Hematopoietic multipotent progenitor cell treated with erythropoietin and hydrocortisone succinate and interleukin-3 and kit ligand, for 15 days (in vitro differentiated cells): ENCODE measurements at regions not wholly inside any gene's neighbourhood (a gene's known extent, or its start where the extent isn't known, plus 50 kb on each side); places are given as distances from the start of the nearest gene placed in this dataset.
"Not testable (repeated sequence)": the region's sequence is repeated elsewhere in the genome, so short reads cannot be mapped to it uniquely, and the experiment has no call there.

Source experiments
- DNase-seq: peaks from one replicate; pipeline ENCODE4 v3.0.0-alpha.2; 2015; ENCODE audit warnings: low spot score

DNA sequence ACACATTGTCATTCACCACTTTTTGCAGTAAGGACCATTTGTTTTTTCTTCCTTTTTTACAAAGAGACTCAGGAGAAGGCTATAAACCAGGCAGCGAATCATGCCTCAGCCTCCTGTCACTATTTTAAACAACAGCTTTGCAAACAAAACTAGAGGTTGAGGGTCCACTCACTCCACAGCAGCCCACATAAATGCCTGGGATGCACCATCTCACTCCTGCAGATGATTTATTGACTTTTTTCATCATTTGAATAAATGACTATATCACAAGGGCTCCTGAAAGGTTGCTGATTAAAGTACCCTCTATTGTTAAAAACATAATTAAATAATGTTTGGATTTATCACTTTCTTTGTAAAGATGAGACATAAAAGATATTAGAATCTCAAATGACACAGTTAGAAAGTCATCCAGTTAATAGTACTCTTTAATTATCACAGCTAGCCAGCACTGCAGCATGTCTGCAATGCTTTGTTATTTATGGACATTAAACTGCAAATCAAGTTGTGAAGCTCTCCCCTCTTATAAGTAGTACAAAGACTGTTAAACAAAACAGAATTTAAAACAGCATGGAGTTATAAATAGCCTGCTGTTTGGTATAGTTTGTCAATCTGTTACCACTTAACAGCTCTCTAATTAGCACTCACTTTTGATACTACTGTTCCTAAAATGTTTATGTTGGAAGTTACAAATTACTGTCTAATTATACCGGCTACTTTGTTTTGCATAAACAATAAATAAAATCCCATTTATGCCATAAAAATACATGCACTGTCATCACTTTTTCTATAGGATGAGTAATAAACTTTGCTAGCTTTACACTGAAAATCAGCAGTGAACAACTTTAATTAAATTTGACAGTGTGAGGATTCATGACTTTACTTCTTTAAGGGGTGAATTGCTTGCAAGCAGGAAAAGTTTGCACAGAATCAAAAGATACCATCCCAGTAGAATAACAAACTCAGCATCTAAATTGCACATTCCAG, 853.2 kb downstream of the UQCRFS1 start:
- DNase-seq: no peak

DNA sequence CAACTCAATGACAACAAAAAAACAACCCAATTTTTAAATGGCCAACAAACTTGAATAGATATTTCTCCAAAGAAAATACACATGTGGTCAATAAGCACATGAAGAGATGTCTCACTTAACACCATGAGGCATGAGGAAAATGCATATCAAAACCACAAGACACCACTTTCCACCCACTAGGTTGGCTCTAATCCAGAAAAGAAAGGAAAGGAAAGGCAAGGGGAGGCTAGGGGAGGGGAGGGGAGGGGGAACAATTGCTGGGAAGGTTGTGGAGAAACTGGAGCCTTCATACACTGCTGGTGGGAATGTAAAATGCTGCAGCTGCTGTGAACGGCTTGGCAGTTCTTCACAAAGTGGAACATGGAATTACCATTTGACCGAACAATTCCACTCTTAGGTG, 854.3 kb downstream of the UQCRFS1 start:
- no peak for DNase-seq

DNA sequence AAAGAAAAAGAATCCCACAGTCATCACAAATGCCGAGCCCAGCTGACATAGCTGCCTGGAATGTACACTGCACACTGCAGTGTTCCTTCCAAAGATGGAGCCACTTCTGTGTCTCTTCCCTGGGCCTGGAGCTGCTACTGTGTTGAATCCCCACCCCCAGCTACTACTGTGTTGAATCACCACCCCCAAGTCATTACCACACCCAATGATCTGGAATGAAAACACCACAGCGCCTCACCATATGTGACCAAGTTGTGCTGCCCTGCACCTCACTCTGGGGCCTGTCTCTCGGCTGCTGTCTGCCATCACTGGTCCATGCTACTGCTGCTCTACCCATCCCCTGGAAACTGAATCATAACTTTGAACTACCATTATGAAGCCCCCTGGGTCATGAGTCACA, 861.2 kb downstream of the UQCRFS1 start:
- no peak for DNase-seq

DNA sequence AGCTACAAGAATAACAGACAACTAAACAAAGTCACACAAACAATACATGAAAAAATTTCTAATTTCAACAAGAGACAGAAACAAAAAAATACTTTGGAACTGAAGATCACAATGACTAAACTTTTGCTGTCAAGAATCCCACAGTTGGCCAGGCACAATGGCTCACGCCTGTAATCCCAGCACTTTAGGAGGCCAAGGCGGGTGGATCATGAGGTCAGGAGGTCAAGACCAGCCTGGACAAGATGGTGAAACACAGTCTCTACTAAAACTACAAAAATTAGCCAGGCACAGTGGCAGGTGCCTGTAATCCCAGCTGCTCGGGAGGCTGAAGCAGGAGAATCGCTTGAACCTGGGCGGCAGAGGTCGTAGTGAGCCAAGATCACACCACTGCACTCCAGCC, 861.6 kb downstream of the UQCRFS1 start:
- DNase-seq: not testable (repeated sequence)

DNA sequence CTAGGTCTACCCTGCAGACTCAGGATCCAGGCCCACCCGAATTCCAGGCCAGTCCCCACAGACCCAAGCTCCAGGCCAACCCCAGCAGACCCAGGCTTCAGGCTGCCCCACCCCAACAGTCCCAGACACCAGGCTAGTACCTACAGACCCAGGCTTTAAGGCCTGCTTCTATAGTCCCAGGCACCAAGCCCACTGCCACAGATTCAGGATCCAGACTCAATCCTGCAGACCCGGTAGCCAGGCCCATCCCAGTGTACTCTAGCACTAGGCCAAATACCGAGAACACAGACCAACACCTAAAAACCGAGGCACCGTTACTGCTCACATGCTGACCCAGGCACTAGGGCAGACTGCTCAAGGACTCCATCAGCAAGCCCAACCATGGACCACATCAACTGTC, 862.3 kb downstream of the UQCRFS1 start:
- DNase-seq: no peak

DNA sequence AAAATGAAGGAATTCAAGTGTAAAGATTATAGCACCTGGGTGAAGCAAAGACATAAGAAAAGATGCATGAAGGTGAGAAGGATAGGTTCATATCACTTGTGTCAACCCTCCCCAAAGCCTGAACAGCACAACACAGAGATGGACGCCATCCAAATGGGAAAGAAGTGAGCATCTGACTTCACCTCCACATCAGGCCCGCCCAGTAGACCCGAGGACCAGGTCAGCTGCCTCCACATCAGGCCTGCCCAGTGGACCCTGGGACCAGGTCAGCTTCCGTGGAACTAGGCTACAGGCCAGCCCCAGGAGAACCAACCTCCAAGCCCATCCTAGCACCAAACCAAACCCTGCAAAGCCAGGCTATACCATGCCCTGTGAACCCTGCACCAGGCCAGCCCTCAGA, 862.9 kb downstream of the UQCRFS1 start:
- DNase-seq: no peak

DNA sequence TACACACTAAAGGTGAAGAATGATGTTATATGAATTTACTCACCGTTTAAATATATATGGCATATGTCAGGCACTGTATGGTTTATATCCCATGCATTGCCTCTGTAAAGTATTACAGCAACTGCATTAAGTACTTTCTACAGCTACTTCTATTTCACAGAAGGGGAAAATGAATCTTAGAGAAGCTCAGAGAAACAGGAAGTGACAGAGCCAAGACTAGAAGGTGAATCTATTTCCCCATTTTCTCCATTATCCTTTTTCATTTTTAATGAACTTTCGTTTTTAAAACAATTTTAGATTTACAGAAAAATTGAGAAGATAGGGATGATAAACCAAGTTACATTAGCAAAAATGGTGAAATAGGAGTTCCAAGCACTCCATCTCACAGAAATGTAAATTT, 863.3 kb downstream of the UQCRFS1 start:
- no peak for DNase-seq

DNA sequence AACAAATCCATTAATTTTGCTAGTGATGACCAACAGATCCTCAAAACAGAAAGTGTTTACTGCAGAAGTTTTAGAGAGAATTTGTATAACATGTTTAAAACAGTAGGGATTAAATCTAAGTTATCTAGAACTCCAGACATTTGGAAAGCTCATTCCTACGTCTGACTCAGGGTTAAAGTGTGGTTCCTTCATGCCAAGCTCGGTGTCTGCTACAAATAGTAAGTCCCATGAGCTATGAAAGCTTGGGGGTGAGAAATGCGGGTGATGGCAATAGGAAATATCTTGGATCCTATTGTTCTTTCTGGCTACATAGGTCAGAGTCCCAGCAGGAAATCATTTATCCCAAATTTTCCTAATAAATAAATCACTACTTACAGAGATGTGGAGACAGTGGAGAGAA, 867.1 kb downstream of the UQCRFS1 start:
- no peak for DNase-seq

DNA sequence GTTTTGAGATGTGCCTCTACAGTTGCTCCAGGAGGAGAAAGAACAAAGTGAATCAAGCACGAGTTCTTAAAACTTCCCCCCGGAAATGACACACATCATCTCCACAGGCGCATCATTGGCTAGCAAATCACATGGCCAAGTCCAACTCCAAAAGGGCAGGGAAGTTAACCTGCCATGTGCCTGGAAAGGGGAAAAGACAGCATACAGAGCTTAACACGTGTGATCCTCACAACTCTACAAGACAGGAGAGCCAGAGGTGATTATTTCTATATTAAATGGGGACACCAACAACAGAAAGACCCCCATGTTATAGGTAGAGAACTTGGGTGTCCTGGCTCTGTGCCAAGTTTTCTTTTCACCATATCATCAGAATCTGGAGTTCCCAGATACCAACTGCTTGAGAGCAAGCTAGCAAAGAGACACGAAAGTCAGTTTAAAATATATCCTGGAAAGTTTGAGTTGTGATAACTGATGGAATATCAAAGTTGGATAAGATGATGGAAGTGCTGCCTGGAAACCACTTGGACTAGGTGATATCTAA, 871.1 kb downstream of the UQCRFS1 start:
- no peak for DNase-seq

DNA sequence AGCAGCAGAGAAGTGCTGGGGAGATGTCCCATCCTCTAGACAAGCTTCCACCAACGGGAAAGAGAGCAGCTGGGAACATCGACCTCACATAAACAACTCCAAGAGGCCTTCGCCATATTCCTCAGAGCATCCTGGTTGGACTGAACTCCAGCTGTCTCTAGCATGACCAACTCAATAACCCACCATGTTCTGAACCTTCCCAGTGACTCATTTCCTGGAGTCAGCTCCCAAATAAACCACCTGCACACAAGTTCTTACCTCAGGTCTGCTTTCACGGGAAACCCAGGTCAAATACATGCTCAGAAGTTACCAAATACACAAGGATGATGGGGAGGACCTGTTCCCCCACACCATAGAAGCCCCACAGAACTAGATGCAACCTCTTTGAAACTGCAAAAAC, 878.5 kb downstream of the UQCRFS1 start:
- DNase-seq: no peak

DNA sequence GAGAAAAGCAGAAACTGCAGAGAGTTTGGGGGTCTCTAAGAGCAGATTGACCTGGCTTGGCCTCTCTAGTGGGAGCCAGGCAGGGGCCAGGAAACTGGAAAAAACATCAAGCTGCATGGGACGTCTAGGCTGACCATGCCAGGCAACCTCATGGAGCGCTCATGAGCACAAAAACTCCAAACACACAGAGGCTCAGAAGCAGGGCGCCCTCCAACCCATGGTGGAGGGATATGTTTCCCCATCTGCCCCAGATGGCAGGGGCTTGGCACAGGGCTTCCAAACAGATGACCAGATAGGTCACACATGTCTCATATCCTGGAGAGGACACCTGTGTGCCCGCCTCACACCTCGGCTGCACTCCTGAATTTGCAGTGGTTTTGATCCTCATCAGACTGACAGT, 879.0 kb downstream of the UQCRFS1 start:
- no peak for DNase-seq

DNA sequence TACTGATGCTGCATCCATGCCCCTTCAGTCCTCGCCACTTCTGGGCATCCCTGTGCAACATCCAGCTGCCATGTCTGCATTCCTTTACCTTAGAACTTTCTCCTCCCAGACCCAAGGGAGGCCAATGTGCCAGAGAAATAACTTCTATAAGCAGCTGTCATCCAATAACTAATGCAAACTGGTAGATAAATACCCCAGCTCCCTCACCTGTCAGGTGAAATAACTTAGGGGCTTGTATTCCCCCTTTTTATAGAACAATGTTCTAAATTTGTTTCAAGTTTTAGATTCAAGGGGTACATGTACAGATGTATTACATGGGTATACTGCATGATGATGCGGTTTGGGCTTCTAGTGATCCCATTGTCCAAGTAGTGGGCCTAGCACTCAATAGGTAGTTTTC, 880.1 kb downstream of the UQCRFS1 start:
- DNase-seq: no peak

DNA sequence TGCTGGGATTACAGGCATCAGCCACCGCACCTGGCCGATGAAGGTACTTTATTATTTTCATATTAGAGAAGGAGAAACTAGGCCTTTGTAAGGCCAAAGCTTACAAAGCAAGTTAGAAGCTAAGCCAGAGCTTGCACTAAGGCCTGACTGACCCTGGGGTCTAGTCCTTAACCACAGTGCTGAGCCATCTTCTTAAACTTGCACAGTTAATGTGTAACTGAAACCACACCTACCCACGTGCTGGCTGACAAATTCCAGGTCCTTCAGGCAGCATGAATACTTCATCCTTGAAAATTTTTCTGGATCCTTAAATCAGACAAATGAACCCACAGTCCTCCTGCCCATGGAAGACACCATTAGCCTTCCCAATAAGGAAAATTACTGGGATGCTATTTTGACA, 880.6 kb downstream of the UQCRFS1 start:
- DNase-seq: no peak

DNA sequence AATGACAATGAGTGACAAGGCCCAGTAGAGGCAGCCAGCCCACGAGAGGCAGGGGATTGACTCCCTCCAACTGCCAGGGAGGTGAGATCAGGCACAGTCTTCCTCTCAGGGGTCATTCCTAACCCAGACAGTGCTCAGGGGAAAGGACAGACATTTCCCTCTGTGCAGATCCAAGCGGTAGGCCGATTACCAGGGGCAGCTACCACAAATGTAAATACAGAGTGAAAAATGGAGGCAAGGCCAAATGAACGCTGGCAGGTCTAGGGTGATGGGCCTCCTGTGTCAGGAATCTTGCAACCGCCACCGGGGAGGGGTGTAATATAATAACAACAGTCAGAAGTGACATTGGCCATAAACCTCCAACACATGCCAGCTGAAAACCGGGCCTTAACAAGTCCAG, 881.4 kb downstream of the UQCRFS1 start:
- no peak for DNase-seq

DNA sequence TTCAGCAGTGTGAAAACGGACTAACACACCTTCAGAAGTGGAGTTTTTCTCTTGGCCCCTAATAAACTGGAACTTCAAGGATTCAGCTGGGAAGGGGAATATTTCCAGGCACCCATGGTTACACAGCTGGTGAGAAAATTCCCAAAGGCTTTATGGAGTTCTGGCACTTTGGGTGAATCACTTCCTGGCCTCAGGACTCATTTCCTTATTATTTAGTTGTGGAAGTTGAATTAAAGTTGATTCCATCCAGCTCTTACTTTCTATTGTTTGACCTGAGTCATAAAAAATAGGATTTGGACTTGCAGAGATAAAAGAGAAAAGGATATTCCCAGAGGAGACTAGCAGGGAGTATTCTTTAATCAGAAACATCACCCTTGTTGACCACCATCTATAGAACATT, 882.1 kb downstream of the UQCRFS1 start:
- no peak for DNase-seq

DNA sequence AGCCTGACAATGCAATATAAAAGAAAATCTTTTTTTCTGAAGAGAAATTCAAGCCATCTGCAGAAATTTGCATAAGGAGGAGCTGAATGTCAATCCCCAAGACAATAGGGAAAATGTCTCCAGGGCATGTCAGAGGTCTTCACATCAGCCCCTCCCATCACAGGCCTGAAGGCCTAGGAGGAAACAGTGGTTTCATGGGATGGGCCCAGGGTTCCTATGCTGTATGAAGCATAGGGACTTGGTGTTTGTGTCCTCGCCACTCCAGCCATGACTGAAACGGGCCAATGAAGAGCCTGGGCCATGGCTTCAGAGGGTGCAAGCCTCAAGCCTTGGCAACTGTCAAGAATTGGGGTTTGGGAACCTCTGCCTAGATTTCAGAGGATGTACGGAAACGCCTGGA, 883.5 kb downstream of the UQCRFS1 start:
- DNase-seq: no peak

DNA sequence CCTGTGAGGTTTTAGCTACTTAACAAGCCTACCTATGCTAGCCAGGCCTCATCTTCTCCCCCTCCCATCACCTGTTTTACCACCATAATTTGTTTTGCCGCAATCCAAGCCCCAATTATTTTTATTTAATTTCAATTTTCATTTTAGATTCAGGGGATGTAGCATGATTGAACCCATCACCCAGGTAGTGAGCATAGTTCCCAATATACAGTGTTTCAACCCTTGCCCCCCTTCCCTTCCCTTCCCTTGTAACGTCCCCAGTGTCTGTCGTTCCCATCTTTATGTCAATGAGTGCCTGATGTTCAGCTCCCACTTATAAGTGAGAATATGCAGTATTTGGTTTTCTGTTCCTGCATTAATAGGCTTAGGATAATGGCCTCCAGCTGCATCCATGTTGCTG, 885.0 kb downstream of the UQCRFS1 start:
- DNase-seq: no peak

DNA sequence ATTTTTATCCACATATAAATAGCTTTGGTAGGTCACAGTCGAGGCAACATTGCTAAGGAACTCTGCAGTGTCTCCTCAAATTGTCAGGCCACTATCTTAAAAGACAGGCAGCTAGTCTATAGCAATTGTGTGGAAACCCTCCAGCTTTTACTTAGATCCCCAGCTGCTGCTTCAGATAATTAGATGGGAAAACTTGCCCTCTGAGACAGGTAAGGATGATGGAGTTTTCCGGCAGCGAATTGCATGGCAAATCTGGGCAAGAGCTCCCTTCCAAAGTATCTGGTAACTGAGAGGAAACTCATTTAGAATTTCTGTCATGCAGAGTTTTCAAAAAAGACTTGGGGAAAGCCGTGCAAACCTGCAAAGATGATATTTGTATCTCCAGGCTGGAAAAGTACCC, 886.2 kb downstream of the UQCRFS1 start:
- no peak for DNase-seq

DNA sequence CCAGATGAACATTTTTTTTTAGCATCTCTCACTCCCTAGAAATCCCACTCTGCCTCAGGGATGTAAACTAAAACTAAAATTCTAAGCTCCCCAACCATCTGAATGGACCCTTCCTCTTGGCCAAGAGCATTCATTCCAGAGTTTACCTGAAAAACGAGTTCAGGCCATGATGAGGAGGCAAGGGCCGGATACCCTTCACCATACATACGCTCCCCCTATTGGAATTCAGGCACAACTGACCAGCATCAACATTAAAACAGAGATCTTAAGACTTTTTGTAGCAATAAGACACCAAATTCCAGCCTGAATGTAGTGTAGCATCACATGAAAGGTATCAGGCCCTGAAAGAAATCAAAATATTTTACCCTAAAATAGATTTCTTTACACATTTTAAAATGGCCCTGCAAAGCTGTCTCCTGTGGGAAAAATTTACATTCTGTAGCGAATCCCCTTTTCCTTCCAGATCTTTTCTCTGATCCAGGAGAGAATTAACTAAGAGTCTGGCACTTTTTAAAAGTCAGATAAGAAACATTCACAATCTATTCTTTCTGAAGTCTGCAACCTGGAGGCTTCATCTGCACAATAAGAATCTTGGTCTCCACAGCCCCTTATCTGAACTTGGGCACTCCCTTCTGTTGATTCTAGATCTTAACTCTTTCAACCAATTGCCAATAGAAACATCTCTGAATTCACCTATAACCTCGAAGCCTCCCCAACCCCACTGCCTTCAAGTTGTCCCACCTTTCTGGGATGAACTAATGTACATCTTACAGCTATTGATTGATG, 888.5 kb downstream of the UQCRFS1 start:
- no peak for DNase-seq

DNA sequence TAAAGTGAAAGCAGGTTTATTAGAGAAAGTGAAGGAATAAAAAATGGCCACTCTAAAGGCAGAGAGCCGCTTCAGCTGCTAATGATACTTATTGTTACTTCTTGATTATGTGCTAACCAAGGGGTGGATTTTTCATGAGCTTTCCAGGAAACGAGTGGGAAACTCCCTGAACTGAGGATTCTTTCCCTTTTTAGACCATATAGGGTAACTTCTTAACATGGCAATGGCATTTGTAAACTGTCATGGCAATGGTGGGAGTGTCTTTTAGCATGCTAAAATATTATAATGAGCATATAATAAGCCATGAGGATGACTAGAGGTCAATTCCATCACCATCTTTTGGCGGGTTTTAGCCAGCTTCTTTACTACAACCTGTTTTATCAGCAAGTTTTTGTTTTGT, 890.0 kb downstream of the UQCRFS1 start:
- DNase-seq: no peak

DNA sequence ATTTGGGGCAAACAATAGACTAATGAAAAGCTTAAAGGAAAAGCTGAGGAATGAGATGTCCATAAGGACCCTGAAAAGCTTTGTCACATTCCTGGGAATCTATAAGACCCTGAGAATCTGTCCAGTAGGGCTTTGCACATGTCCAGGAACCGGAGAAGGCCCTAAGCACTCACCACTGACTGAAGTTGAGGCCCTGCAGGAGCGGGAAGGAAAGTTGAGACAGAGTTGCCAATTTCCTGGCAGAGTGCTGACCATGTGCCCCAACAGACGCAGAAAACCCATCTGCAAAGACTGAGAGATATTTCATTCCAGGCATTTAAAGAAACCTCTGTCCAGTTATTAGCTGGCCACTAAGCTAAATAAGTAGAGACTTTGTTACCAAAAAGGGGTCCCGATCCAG, 890.5 kb downstream of the UQCRFS1 start:
- DNase-seq: no peak

DNA sequence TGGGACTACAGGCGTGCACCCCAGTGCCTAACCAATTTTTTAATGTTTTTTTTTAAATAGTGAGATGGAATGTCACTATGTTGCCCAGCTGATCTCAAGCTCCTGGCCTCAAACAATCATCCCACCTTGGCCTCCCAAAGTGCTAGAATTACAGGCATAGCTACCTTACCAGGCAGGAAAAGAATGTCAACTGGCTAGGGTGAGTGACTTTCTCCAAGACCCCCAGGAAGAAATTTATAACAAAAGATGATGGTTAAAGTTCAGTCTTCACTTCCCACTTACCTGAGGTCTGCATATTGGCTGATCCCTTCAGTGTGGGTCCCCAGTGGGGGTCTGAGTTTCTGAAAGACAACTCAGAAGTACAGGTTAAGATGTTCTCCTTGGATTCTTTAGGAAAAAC, 893.0 kb downstream of the UQCRFS1 start:
- DNase-seq: no peak

DNA sequence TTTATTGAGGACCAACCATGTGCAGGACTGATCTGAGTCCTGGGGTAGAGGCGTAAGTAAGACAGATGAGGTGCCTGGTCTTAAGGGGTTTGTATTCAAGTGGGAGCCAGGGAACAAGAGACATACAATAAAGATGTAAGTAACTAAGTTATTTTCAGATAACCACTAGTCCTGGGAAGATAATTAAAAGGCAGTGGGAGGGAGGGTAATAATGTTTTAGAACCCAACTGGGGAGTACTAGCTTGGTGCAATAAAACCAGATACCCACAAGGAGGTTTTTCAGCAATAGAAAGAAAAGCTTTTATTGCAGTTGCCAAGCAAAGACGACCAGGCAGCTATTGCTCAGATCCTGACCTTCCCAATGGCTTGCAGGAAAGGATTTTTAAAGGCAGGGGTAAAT, 893.7 kb downstream of the UQCRFS1 start:
- DNase-seq: no peak
